SK-N-SH (cell line): ENCODE measurements at regions not wholly inside any gene's neighbourhood (a gene's known extent, or its start where the extent isn't known, plus 50 kb on each side); places are given as distances from the start of the nearest gene placed in this dataset.

Experiments
- CTCF ChIA-PET: fragments of 300-600, 350-600 bp; formaldehyde crosslinking; extraction: SDS; loops from one replicate; lab custom pipeline; 2021; lab: Yijun Ruan, JAX
- POLR2A ChIA-PET: fragments of 350-600 bp; sonication (Branson Sonifier 250); formaldehyde crosslinking; extraction: SDS; loops from one replicate; lab custom pipeline; 2020; ENCODE audit warnings: antibody characterized with exemption, inconsistent platforms; lab: Yijun Ruan, JAX
- DNase-seq: peaks from one replicate; pipeline ENCODE4 v3.0.0; 2012
- H2AFZ ChIP-seq: fragments of 200-600 bp; sonication (generic); 2 replicates; pipeline ENCODE4 v1.8.1; 2016; ENCODE audit warnings: antibody characterized with exemption, mild to moderate bottlenecking, low read depth
- H3F3A ChIP-seq: fragments of 200-600 bp; sonication (generic); replicated peaks from 2 replicates; pipeline ENCODE3; 2016; ENCODE audit warnings: antibody characterized with exemption, mild to moderate bottlenecking; ENCODE audit not compliant: insufficient read depth
- H3K27ac ChIP-seq, 2 experiments: fragments of 200-500 bp in 1 of 2; fragments of 200-600 bp in 1 of 2; sonication (Bioruptor generic) in 1 of 2; sonication (generic), shearing (Covaris generic) in 1 of 2; 2 replicates each; pipeline versions ENCODE4 v1.5.1 to v1.6.1; 2014 to 2016; ENCODE audit warnings: low read depth in 2 of 2, inconsistent platforms in 1 of 2, low read length in 1 of 2, mild to moderate bottlenecking in 1 of 2, mixed read lengths in 1 of 2
- H3K27me3 ChIP-seq: fragments of 200-600 bp; sonication (generic), shearing (Covaris generic); 2 replicates; pipeline ENCODE4 v1.6.1; 2016; ENCODE audit warnings: mixed run types; ENCODE audit not compliant: insufficient read depth
- H3K36me3 ChIP-seq, 2 experiments: fragments of 200-500 bp in 1 of 2; fragments of 200-600 bp in 1 of 2; sonication (Bioruptor generic) in 1 of 2; sonication (generic) in 1 of 2; replicated peaks in 1 of 2; 2 replicates each; pipeline versions ENCODE3 to v1.5.1; 2014 to 2016; ENCODE audit warnings: low read length in 1 of 2, mild to moderate bottlenecking in 1 of 2; ENCODE audit not compliant: insufficient read depth in 2 of 2, control insufficient read depth in 1 of 2
- H3K4me1 ChIP-seq, 2 experiments: fragments of 200-500 bp in 1 of 2; fragments of 200-600 bp in 1 of 2; sonication (Bioruptor generic) in 1 of 2; sonication (generic), shearing (Covaris generic) in 1 of 2; 2 replicates each; pipeline versions ENCODE4 v1.5.1 to v1.6.1; 2014 to 2016; ENCODE audit warnings: low read depth in 1 of 2, low read length in 1 of 2, mixed run types in 1 of 2; ENCODE audit not compliant: insufficient read depth in 2 of 2, control insufficient read depth in 1 of 2
- H3K4me2 ChIP-seq: fragments of 200-600 bp; sonication (generic), shearing (Covaris generic); 2 replicates; pipeline ENCODE4 v1.6.1; 2017; ENCODE audit warnings: mixed run types
- H3K4me3 ChIP-seq, 2 experiments: fragments of 200-500 bp in 1 of 2; fragments of 200-600 bp in 1 of 2; sonication (Bioruptor generic) in 1 of 2; sonication (generic), shearing (Covaris generic) in 1 of 2; 2 replicates each; pipeline versions ENCODE4 v1.5.1 to v1.8.1; 2014 to 2016; ENCODE audit warnings: low read depth in 2 of 2, inconsistent platforms in 1 of 2, low read length in 1 of 2, mild to moderate bottlenecking in 1 of 2, mixed read lengths in 1 of 2, moderate library complexity in 1 of 2
- H3K79me2 ChIP-seq: fragments of 200-600 bp; sonication (generic); 2 replicates; pipeline ENCODE4 v1.8.1; 2017; ENCODE audit warnings: mild to moderate bottlenecking; ENCODE audit not compliant: insufficient read depth
- H3K9ac ChIP-seq: fragments of 200-600 bp; sonication (generic); 2 replicates; pipeline ENCODE4 v1.6.1; 2017; ENCODE audit warnings: mixed run types
- H3K9me2 ChIP-seq: fragments of 200-600 bp; sonication (generic); 2 replicates; pipeline ENCODE4 v1.6.1; 2017; ENCODE audit warnings: mixed run types
- H3K9me3 ChIP-seq: fragments of 200-600 bp; sonication (generic); 2 replicates; pipeline ENCODE4 v1.6.1; 2017; ENCODE audit warnings: mixed run types, mild to moderate bottlenecking, moderate library complexity
- H4K20me1 ChIP-seq: fragments of 200-600 bp; sonication (generic); 2 replicates; pipeline ENCODE4 v1.6.1; 2017; ENCODE audit warnings: mild to moderate bottlenecking, mixed run types; ENCODE audit not compliant: insufficient read depth
- ELF1 ChIP-seq: IDR thresholded peaks from 2 replicates; pipeline ENCODE4 v1.4.0; 2012
- EP300 ChIP-seq, 2 experiments: IDR thresholded peaks; 2 replicates each; pipeline versions ENCODE4 v1.4.0 to v1.6.1; 2012; ENCODE audit warnings: borderline replicate concordance in 1 of 2, low read depth in 1 of 2, low read length in 1 of 2
- FOSL2 ChIP-seq: IDR thresholded peaks from 2 replicates; pipeline ENCODE4 v1.4.0; 2012; ENCODE audit warnings: low read depth, mild to moderate bottlenecking, moderate library complexity, borderline replicate concordance
- FOXM1 ChIP-seq: IDR thresholded peaks from 2 replicates; pipeline ENCODE4 v1.4.0; 2012; ENCODE audit warnings: low read depth, mild to moderate bottlenecking
- GATA2 ChIP-seq: sonication (generic); formaldehyde crosslinking; IDR thresholded peaks from 2 replicates; pipeline ENCODE4 v1.5.0; 2020; ENCODE audit warnings: mild to moderate bottlenecking, missing genetic modification reagents
- MXI1 ChIP-seq: IDR thresholded peaks from 2 replicates; pipeline ENCODE4 v1.6.1; 2012; ENCODE audit warnings: mild to moderate bottlenecking, low read depth, low read length, improper control_type of control experiment
- NFIC ChIP-seq: IDR thresholded peaks from 2 replicates; pipeline ENCODE4 v1.4.0; 2012; ENCODE audit warnings: borderline replicate concordance
- NRF1 ChIP-seq: IDR thresholded peaks from 2 replicates; pipeline ENCODE4 v1.6.1; 2012; ENCODE audit warnings: low read depth, mild to moderate bottlenecking, low read length
- POLR2AphosphoS5 ChIP-seq: IDR thresholded peaks from 2 replicates; pipeline ENCODE4 v1.6.1; 2012; ENCODE audit warnings: low read depth, low read length
- REST ChIP-seq: IDR thresholded peaks from 2 replicates; pipeline ENCODE4 v1.6.1; 2012; ENCODE audit warnings: mild to moderate bottlenecking, low read depth, low read length, moderate library complexity
- RFX5 ChIP-seq: IDR thresholded peaks from 2 replicates; pipeline ENCODE4 v1.6.1; 2012; ENCODE audit warnings: mild to moderate bottlenecking, improper control_type of control experiment, low read length
- RXRA ChIP-seq: IDR thresholded peaks from 2 replicates; pipeline ENCODE4 v1.4.0; 2012; ENCODE audit warnings: low read depth, mild to moderate bottlenecking, borderline replicate concordance
- SMC3 ChIP-seq: IDR thresholded peaks from 2 replicates; pipeline ENCODE4 v1.6.1; 2012; ENCODE audit warnings: low read depth, low read length, improper control_type of control experiment
- TAF1 ChIP-seq: IDR thresholded peaks from 2 replicates; pipeline ENCODE4 v1.6.1; 2012; ENCODE audit warnings: low read depth, mild to moderate bottlenecking, low read length, moderate library complexity, borderline replicate concordance
- TCF12 ChIP-seq: IDR thresholded peaks from 2 replicates; pipeline ENCODE4 v1.4.0; 2012
- TEAD4 ChIP-seq: IDR thresholded peaks from 2 replicates; pipeline ENCODE4 v1.4.0; 2012; ENCODE audit warnings: mild to moderate bottlenecking, borderline replicate concordance; ENCODE audit not compliant: insufficient read depth
- USF1 ChIP-seq: IDR thresholded peaks from 2 replicates; pipeline ENCODE4 v1.4.0; 2012; ENCODE audit warnings: low read depth, borderline replicate concordance
- USF2 ChIP-seq: fragments of 150-350 bp; IDR thresholded peaks from 2 replicates; pipeline ENCODE4 v1.6.1; 2017; ENCODE audit warnings: antibody characterized with exemption, low read length, low read depth, borderline replicate concordance
- ZBTB33 ChIP-seq: IDR thresholded peaks from 2 replicates; pipeline ENCODE4 v1.4.0; 2012; ENCODE audit warnings: low read depth, borderline replicate concordance
- WGBS: methylation state at CpG from one replicate; pipeline ENCODE4 v1.1.6; 2017; ENCODE audit warnings: low lambda C conversion rate; 5-methylcytosine and 5-hydroxymethylcytosine counted together

GRCh38 chr5:74221413-74221812, 419.1 kb downstream of the ENC1 start:
- ChIA-PET POLR2A (no interaction called here), CTCF (no interaction called here)
- Histone ChIP-seq H3K4me3 (no peak overlapping the region), H3K9ac (no peak overlapping the region), H4K20me1 (no peaks in the 10 kb centered on the region), H3K36me3 (no peaks in the 10 kb centered on the region), H3K9me2 (no peaks in the 10 kb centered on the region), H3K4me1 (no peaks in the 10 kb centered on the region), H3K27me3 (no peaks in the 10 kb centered on the region), H3K4me2 (no peak overlapping the region), H3K27ac (no peak overlapping the region), H3K79me2 (no peaks in the 10 kb centered on the region), H2AFZ (no peak overlapping the region), H3K9me3 (no peaks in the 10 kb centered on the region), H3F3A (peaks cover 4% of the 10 kb centered on the region)
- 83% methylated on average over 5 of the region's 5 CpGs for WGBS
- DNase-seq: no peak
- TF ChIP-seq MXI1 (no peak), SMC3 (no peak), RXRA (no peak), USF1 (no peak), FOXM1 (no peak), ZBTB33 (no peak), USF2 (no peak), TEAD4 (no peak), EP300 (IDR thresholded peaks at IDR 0.05; ENCODE audit: borderline replicate concordance in 1 of 2, low read depth in 1 of 2, low read length in 1 of 2) (no peak), NFIC (no peak), NRF1 (no peak), GATA2 (CRISPR knock-in tag) (no peak), ELF1 (no peak), TAF1 (no peak), POLR2AphosphoS5 (no peak), REST (no peak), FOSL2 (no peak), RFX5 (no peak), TCF12 (no peak)
